NCI-H2107 treated with DMSO at 0.1 percent for 48 hours (cell line): ENCODE measurements at regions not wholly inside any gene's neighbourhood (a gene's known extent, or its start where the extent isn't known, plus 50 kb on each side); places are given as distances from the start of the nearest gene placed in this dataset.
"Not testable (repeated sequence)": the region's sequence is repeated elsewhere in the genome, so short reads cannot be mapped to it uniquely, and the experiment has no call there.

Experiments
- DNase-seq: peaks from one replicate; lab custom pipeline; 2025; ENCODE audit not compliant: unreplicated experiment; lab: John Stamatoyannopoulos, UW

GRCh38 chr16:76716251-76716650 is 439.1 kb downstream of the CNTNAP4 start:
- not testable (repeated sequence) for DNase-seq

GRCh38 chr16:76724181-76724580 is 447.0 kb downstream of the CNTNAP4 start:
- no peak for DNase-seq

DNA sequence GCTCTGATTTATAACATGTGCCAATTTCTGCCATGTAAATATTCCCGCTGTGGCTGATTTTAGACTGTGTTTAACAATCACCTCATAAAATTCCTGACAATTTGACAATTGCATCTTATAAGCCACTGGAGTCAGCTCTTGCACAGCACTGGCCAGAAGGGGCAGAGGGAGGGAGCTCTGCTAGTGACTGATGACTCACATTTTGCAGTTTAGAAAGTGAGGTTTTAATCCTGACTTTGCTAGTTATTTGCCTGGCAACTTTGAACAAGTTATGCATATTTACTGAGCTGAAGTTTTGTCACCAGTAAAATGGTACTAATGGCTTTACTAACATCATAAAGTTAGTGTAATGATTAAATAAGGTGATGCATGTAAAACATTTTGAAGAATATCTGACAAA is 452.3 kb downstream of the CNTNAP4 start:
- no peak for DNase-seq

GRCh38 chr16:76732894-76733293 is 455.7 kb downstream of the CNTNAP4 start:
- DNase-seq, result no peak

- no peak for DNase-seq
Measured at GRCh38 chr16:76741623-76742022, 449.4 kb upstream of the MON1B start.

- DNase-seq, result no peak
Measured at GRCh38 chr16:76748461-76749348, 442.3 kb upstream of the MON1B start.

- no peak for DNase-seq
Measured at GRCh38 chr16:76749780-76750375, 441.1 kb upstream of the MON1B start.

DNA sequence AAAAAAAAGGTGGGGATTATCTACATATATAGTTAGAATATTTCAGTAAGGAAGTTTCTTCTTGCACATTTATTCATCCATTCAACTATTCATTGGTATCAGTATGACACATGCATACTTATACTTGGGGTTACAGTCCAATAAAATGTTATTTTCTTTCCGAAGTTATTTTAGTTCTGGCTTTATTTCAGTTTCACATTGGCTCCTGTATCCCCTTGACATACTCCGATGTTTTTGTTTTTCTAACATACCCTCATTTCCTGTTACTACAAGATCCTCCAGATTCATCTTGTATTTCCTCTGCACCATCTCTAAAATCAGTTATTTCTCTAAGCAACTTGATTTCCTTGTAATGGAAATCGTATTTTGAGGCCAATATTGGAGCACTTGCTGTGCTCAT is 435.5 kb upstream of the MON1B start:
- no peak for DNase-seq

DNA sequence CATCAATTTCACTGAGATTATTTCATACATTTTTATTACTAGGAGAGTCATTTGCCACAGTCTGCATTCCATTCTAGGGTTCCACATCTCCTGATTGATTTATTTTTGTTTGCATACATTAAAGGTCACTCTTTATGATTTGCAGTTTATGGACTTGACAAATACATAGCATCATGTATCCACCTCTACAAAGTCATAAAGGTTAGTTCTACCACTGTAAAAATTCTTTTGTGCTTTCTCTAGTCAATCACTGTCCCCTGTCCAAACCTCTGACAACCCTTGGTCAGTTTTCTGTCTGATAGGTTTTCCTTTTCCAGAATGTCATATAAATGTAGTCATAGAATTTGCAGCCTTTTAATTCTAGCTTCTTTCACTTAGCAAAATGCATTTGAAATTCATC is 434.6 kb upstream of the MON1B start:
- no peak for DNase-seq

DNA sequence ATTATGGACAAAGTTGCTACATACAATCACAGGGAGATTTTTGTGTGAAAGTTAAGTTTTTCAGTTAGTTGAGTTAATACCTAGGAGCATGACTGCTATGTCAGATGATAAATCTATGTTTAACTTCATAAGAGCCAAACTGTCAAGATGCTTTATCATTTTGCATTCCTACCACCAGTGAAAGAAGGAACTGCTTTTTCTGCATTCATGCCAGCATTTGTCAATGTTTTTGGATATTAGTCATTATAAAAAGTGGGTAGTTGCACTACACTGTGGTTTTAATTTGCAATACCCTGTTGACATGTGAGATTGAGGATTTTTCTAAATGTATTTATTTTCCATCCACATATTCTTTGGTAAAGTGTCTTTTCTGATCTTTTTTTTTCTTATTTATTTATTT is 434.0 kb upstream of the MON1B start:
- DNase-seq, result no peak

- no peak for DNase-seq
Measured at GRCh38 chr16:76766538-76766937, 424.5 kb upstream of the MON1B start.

DNA sequence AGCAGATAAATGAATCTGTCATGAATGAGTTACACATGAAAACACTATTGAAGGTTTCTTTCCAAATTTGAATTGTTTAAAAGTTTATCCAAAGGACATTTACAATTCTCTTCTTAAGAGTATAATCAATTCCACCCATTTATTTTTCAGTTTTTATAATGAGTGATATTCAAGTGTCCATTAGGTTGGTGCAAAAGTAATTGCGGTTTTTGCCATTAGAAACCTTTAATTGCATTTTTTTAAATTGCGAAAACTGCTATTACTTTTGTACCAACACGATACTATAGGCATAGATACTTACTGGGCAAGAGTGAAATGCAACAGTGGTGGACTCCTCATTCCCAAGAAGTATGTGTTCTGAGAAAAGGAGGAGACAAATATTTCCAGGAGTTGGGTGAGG is 422.7 kb upstream of the MON1B start:
- no peak for DNase-seq

- no peak for DNase-seq
Measured at GRCh38 chr16:76768948-76769347, 422.0 kb upstream of the MON1B start.

GRCh38 chr16:76771216-76771615 is 419.8 kb upstream of the MON1B start:
- DNase-seq, result no peak

DNA sequence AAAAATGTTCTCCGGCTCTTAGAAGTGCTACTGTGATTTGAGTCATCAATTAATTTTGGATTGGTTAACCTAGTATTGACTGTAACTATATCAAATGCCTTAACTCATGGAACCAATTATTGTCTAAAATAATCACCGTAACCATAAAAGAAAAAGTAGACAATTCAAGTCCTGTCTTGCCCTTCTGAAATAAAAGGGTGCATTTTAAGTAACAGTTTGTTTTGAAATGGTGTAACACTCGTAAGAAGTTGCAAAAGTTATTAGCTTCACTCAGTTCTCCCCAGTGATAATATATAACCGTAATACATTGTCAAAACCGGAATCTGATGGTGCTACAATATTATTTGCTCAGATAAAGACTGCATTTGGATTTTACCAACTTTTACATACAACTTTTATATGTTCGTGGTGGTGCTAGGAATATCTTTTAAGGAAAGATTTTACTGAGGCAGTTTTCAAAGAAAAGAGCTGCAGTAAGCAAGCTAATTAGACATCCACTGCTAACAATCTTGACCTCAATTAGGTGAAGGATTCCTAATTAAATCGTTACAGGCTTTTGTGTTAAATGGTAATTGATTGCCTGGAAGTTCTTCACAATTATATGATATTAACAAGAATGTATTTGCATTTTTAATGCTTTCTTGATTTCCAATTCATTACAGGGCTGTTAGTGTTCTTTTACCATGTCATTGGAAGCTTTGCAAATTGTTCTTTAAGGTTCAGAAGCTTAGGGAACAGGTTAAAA is 413.1 kb upstream of the MON1B start:
- no peak for DNase-seq

- DNase-seq, result no peak
Measured at GRCh38 chr16:76780556-76780955, 410.4 kb upstream of the MON1B start.

GRCh38 chr16:76784530-76784929 is 406.5 kb upstream of the MON1B start:
- DNase-seq, result peak; percentile 97

DNA sequence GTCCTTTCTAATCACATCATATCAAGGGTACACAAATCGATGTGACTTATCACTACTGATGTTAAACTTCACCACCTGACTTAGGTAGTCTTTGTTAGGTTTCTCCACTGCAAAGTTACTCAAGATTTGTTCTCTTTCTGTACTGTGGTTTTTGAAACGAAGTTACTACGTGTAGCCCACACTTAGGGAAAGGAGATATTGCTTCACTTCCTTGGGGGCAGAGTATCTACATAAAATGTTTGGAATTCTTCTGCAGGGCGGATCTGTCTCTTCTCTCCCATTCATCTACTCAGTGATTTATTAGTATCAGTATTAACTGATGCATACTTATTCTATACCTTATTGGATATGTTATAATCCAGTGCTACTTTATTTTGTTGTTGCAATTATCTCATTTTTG is 403.6 kb upstream of the MON1B start:
- DNase-seq, result no peak

DNA sequence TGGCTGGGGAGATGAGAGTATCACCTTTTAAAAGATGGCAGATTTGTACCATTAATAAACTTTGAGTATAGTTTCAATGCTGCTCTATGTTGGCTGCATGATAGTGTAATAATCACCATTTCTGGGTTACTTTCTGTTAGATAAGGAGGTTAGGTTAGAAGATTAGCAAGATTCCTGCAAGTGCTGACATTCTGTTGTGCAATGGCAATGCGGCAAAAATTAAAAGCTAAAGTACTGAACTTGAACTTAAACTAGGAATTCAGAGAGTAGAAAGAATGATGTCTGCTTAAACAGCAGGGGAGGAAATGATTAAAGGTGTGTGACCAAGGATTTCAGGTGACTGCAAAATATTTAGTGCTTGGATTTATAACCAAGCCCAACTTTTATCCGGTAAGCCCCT is 399.8 kb upstream of the MON1B start:
- DNase-seq, result no peak

GRCh38 chr16:76796416-76796815 is 394.6 kb upstream of the MON1B start:
- DNase-seq, result no peak

GRCh38 chr16:76796978-76797377 is 394.0 kb upstream of the MON1B start:
- no peak for DNase-seq

DNA sequence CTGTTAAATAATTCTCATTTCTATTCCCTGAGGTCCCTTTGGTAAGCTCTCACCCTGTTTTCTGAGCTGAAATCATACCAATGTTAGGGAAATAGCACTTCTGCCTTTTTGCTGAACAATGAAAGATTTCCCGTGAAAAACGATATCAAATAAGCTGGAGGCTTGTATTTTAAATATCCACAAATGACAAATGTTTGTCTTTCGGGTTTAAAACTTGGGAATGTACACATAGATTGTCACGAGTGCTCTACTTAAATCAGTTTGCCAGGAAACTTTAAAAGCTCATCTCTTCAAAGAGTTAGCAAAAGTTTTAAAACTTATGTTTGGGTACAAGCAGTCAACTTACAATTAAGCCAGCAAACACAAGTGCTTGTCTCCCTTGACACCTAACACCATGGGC is 393.5 kb upstream of the MON1B start:
- DNase-seq, result no peak
